Astrocyte of the hippocampus (primary cell): ENCODE measurements at regions not wholly inside any gene's neighbourhood (a gene's known extent, or its start where the extent isn't known, plus 50 kb on each side); places are given as distances from the start of the nearest gene placed in this dataset.

Source experiments
- DNase-seq: peaks from one replicate; pipeline ENCODE4 v3.0.0; 2011; ENCODE audit warnings: low read depth, low spot score

- DNase-seq, result peak; percentile 61
Measured at GRCh38 chr12:39125566-39125965, 220.2 kb upstream of the CPNE8 start.

- DNase-seq, result no peak
Measured at GRCh38 chr12:39124768-39125167, 219.4 kb upstream of the CPNE8 start.

- DNase-seq, result peak; percentile 7
Measured at GRCh38 chr12:39123580-39124253, 218.3 kb upstream of the CPNE8 start.

GRCh38 chr12:39122562-39123204 is 217.3 kb upstream of the CPNE8 start:
- no peak for DNase-seq

GRCh38 chr12:39116861-39117260 is 211.5 kb upstream of the CPNE8 start:
- no peak for DNase-seq

- DNase-seq, result no peak
Measured at GRCh38 chr12:39112064-39112463, 206.7 kb upstream of the CPNE8 start.

- peak; percentile 9 for DNase-seq
Measured at GRCh38 chr12:39105111-39105510, 199.7 kb upstream of the CPNE8 start.

GRCh38 chr12:39103552-39104165 is 198.3 kb upstream of the CPNE8 start:
- peak; percentile 81 for DNase-seq

- DNase-seq, result peak; percentile 10
Measured at GRCh38 chr12:39102474-39103209, 197.3 kb upstream of the CPNE8 start.

- DNase-seq, result no peak
Measured at GRCh38 chr12:39095636-39096330, 190.4 kb upstream of the CPNE8 start.

- no peak for DNase-seq
Measured at GRCh38 chr12:39081910-39082309, 176.5 kb upstream of the CPNE8 start.

- DNase-seq, result peak; percentile 3
Measured at GRCh38 chr12:39077226-39077625, 171.8 kb upstream of the CPNE8 start.

GRCh38 chr12:39074063-39074462 is 168.7 kb upstream of the CPNE8 start:
- no peak for DNase-seq

- no peak for DNase-seq
Measured at GRCh38 chr12:39072658-39073057, 167.3 kb upstream of the CPNE8 start.

GRCh38 chr12:39071611-39072010 is 166.2 kb upstream of the CPNE8 start:
- DNase-seq, result no peak

- no peak for DNase-seq
Measured at GRCh38 chr12:39070775-39071174, 165.4 kb upstream of the CPNE8 start.

- no peak for DNase-seq
Measured at GRCh38 chr12:39065455-39065854, 160.1 kb upstream of the CPNE8 start.

- no peak for DNase-seq
Measured at GRCh38 chr12:39064708-39065107, 159.3 kb upstream of the CPNE8 start.

- no peak for DNase-seq
Measured at GRCh38 chr12:39062266-39062996, 157.0 kb upstream of the CPNE8 start.

GRCh38 chr12:39061576-39061975 is 156.2 kb upstream of the CPNE8 start:
- no peak for DNase-seq

GRCh38 chr12:39048395-39048794 is 143.0 kb upstream of the CPNE8 start:
- DNase-seq, result no peak
